GM21360 (cell line): ENCODE measurements at regions not wholly inside any gene's neighbourhood (a gene's known extent, or its start where the extent isn't known, plus 50 kb on each side); places are given as distances from the start of the nearest gene placed in this dataset.
"Not testable (repeated sequence)": the region's sequence is repeated elsewhere in the genome, so short reads cannot be mapped to it uniquely, and the experiment has no call there.

Experiments used
- ATAC-seq: cut with Tn5 transposase; IDR thresholded peaks from one replicate; pipeline ENCODE4 v1.9.1; 2021; ENCODE audit warnings: mild to moderate bottlenecking, moderate library complexity; ENCODE audit not compliant: unreplicated experiment

- ATAC-seq, result peak; percentile 85
Observed at GRCh38 chr7:46291050-46291438, 370.0 kb upstream of the IGFBP3 start.

GRCh38 chr7:46290374-46291049 lies 369.4 kb upstream of the IGFBP3 start:
- peak; percentile 14 for ATAC-seq

GRCh38 chr7:46288861-46289260 lies 367.8 kb upstream of the IGFBP3 start:
- no peak for ATAC-seq

- ATAC-seq, result no peak
Observed at GRCh38 chr7:46288010-46288409, 366.9 kb upstream of the IGFBP3 start.

GRCh38 chr7:46286957-46287356 lies 365.9 kb upstream of the IGFBP3 start:
- no peak for ATAC-seq

- no peak for ATAC-seq
Observed at GRCh38 chr7:46286356-46286755, 365.3 kb upstream of the IGFBP3 start.

- ATAC-seq, result no peak
Observed at GRCh38 chr7:46285878-46286277, 364.8 kb upstream of the IGFBP3 start.

- ATAC-seq, result no peak
Observed at GRCh38 chr7:46283852-46284251, 362.8 kb upstream of the IGFBP3 start.

- ATAC-seq, result no peak
Observed at GRCh38 chr7:46282155-46282554, 361.1 kb upstream of the IGFBP3 start.

- no peak for ATAC-seq
Observed at GRCh38 chr7:46281071-46281470, 360.0 kb upstream of the IGFBP3 start.

- ATAC-seq, result no peak
Observed at GRCh38 chr7:46279290-46279689, 358.2 kb upstream of the IGFBP3 start.

- ATAC-seq, result no peak
Observed at GRCh38 chr7:46264646-46265045, 343.6 kb upstream of the IGFBP3 start.

- ATAC-seq, result not testable (repeated sequence)
Observed at GRCh38 chr7:46261638-46262037, 340.6 kb upstream of the IGFBP3 start.

GRCh38 chr7:46259947-46260346 lies 338.9 kb upstream of the IGFBP3 start:
- no peak for ATAC-seq

GRCh38 chr7:46257761-46258448 lies 336.8 kb upstream of the IGFBP3 start:
- no peak for ATAC-seq

- no peak for ATAC-seq
Observed at GRCh38 chr7:46256870-46257661, 336.0 kb upstream of the IGFBP3 start.

- ATAC-seq, result no peak
Observed at GRCh38 chr7:46253520-46253919, 332.4 kb upstream of the IGFBP3 start.

GRCh38 chr7:46247664-46248063 lies 326.6 kb upstream of the IGFBP3 start:
- no peak for ATAC-seq

GRCh38 chr7:46245586-46246111 lies 324.6 kb upstream of the IGFBP3 start:
- ATAC-seq, result no peak

GRCh38 chr7:46244757-46245156 lies 323.7 kb upstream of the IGFBP3 start:
- ATAC-seq, result no peak

GRCh38 chr7:46243406-46243805 lies 322.3 kb upstream of the IGFBP3 start:
- no peak for ATAC-seq

GRCh38 chr7:46239846-46240245 lies 318.8 kb upstream of the IGFBP3 start:
- ATAC-seq, result no peak
